Hematopoietic multipotent progenitor cell treated with erythropoietin and hydrocortisone succinate and interleukin-3 and kit ligand, for 6 days (in vitro differentiated cells): ENCODE measurements at regions not wholly inside any gene's neighbourhood (a gene's known extent, or its start where the extent isn't known, plus 50 kb on each side); places are given as distances from the start of the nearest gene placed in this dataset.
"Not testable (repeated sequence)": the region's sequence is repeated elsewhere in the genome, so short reads cannot be mapped to it uniquely, and the experiment has no call there.

Source experiments
- DNase-seq: peaks from one replicate; pipeline ENCODE4 v3.0.0-alpha.2; 2015

DNA sequence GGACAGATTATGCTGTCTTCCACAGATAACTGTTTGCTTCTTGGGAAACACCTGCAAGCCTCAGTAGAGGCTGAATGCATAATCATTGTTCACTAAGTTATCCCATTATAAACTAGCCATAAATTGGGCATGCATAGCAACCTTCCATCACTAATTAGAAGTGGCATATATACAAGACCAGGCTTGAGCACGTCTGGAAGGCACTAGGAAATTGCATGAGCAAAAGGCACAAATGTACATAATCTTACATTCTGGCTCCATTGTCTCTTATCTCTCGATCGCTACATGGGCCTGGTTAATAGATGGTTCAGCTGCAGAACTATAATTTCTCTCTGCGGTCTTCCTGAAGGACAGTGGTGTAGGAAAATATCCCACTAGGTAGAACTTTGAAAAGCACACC lies 679.2 kb downstream of the RPL10L start:
- DNase-seq, result no peak

DNA sequence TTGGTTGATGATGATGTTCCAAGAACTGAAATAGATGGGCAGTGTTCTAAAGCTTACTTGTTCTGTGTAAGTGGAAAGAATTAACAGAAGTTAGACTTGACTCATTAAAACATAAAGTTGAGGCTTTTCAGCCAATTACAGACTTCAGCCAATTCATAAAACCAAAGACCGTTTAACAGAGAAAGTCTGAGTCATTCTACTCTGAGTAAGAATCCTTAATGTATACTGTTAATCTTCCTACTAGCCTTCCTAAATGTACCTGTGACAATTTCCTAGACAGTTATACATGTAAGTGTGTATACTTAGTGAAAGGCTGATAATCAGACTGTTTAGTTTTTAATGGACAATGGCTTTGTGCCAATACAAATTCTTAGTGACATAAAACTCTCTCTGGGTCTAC lies 681.0 kb downstream of the RPL10L start:
- no peak for DNase-seq

DNA sequence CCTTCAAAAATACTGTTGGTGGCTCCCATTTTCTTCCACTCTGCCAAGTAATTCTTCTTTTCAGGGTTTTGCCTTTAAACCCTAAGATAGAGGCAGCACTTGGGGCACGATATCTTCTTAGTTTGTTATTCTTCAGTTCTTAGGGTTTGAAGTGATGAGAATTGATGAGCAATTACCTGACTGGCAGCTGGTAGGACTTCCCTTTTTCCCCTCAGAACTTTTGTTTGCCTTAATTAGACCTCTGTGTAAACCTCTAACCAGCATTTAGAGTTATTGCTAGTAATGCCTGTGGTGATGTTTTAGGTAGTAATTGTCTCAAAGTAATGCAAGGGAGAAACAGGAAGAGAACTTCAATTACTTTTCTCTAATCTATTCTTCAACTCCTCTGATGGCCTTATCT lies 683.5 kb downstream of the RPL10L start:
- no peak for DNase-seq

DNA sequence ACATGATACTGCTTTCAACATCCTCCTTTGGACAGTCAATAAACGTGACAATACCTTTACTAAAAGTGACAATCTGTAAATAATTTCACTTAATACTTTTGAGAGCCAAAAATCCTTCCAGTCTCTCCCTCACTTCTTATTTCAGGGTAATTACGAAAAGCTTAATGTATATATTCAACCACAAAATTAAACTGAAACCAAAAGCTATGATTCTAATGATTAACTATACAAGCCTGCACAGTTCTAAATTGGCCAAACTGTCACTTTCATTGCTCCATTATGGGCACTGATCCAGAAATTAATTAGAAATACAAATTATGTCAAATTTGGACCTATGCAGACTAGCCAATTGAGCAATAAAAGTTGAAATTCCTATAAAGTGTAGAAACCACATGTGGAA lies 696.5 kb upstream of the MIS18BP1 start:
- no peak for DNase-seq

DNA sequence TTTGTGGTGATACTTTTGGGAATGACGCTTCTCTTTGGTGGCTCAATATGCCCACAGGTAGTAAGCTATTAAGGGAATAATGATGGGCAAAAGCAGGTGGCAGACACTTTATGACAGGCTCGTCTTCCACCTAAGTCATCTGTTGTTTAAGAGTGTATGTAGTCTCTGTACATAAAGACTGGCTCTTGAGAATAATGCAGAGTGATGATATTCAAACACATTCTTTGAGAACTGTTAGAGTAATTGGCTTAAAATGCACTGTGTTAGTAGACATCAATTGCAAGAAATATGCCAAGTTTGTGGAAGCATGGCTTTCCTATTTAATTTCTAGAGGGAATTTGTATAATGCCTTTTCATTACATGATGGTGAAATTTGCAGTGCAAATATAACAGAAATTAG lies 694.8 kb upstream of the MIS18BP1 start:
- no peak for DNase-seq

DNA sequence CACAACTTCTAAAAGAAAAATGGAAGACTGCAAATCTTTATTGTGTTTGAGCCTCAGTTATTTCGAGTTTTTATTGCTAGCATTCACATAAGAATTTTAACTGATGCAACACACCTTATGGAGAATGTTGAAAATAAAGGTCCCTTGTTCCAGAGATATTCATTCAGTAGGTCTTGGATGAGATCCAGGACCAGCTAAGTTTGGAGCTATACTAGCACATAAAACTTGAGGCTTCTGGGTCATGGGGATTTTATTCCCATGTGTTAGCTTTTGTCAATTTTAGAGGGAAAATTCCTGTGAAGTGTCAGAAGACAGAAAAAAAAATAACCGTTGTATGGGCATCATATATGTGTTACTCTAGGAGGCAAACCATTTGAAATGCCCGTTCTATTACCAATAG lies 693.2 kb upstream of the MIS18BP1 start:
- no peak for DNase-seq

DNA sequence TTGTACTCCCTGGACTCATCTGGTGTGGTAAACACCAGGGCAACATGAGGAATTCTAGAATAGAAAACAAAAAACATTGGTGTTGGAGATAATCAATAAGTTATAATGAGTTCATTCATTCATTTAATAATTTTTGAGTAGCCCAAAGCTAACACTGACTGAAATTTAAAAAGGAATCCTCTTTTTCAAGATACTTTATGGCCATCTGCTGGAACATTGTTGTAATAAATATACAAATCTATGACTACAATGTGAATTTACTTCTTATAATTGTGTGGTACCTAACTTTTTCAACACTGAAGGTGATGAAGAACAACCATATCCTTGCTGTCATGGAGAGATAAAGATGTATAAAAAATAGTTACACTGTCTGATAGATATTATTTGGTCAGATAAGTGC lies 687.3 kb upstream of the MIS18BP1 start:
- no peak for DNase-seq

DNA sequence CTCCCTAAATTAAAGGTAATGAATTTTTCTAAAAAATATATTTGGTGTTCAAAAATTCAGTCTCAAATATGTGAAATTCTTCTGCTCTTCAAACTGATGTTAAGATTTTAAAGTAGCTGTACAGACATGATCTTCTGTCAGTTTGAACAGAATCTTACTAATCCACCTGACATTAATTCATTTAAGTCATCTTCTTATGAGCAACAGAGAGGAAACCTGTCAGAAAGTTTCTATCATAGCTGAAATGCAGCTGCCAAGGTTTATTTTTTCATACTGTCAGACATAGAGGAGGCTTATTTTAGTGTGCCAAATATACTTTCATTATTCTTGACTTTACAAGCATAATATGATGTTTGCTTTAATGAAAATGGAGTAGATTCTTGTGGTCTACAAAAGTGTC lies 686.6 kb upstream of the MIS18BP1 start:
- DNase-seq, result no peak

DNA sequence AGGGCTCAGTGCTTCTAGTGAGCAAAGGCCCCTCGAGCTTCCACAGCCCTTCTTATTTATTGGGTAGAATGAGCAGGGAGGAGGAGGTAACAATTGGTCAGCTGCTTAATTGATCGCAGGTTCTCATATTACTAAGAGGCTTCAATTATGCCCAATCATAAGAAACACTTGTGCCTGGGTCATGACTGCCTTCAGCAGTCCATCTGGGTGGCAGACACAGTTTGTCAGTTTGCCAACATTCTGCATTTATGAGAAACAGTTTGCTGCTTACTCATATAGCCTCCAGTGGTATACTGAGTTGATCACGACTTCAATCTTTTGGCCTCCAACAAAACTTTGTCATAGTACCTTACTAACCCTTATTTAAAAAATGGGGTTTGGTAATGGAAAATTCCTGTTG lies 667.0 kb upstream of the MIS18BP1 start:
- not testable (repeated sequence) for DNase-seq

DNA sequence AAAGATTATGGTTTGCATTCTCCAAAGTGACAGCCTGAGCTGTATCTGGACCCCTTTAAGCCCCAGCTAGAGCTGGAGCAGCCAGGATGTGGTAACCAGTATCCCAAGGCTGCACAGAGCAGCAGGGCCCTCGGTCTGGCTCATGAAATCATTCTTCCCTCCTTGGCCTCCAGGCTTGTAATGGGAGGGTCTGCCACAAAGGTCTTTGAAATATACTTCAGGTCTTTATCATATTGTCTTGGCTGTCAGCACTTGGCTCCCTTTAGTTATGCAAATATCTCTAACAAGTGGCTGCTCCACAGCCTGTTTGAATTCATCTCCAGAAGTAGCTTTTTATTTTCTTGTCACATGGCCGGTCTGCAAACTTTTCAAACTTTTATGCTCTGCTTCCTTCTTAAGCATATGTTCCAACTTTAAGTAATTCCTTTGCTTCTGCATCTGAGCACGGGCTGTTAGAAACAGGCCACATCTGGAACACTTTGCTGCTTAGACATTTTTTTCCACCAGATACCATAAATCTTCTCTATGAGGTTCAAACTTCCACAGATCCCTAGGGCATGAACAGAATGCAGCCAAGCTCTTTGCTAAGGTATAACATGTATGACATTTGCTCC lies 663.4 kb upstream of the MIS18BP1 start:
- no peak for DNase-seq

DNA sequence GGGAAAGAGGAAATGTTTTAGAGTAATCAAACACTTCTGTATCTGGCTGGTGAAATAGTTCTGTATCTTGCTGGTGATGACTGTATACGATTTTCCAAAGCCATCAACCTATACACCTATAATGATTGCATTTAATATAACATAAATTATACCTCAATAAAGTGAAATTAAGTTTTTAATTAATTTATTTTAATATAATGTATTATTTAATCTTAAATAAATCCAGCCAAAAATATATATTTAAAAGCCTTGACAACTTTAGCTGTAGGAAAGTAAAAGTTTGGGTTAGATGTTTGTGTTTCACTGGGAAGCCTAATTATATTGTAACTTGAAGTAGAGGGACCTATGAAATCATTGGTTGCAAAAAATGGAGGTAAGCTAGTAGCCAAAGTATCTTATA lies 654.8 kb upstream of the MIS18BP1 start:
- no peak for DNase-seq

DNA sequence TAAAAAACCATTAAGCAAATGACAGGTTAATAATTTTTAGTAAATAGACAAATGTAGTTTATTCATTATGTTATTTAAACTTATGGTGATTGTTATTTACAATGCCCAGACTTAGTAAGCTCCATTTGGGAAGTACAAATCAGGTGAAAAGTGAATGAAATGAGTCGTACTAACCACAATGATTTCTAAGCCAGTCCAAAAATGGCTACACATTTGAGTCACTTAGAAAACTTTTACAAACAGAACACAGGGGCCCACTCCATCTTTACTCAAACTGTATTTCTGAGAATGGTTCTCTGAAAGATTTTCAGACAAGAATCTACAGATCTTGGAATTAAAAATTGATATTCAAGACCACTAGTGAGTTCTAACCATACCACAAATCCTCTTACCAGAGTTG lies 653.3 kb upstream of the MIS18BP1 start:
- DNase-seq, result no peak

DNA sequence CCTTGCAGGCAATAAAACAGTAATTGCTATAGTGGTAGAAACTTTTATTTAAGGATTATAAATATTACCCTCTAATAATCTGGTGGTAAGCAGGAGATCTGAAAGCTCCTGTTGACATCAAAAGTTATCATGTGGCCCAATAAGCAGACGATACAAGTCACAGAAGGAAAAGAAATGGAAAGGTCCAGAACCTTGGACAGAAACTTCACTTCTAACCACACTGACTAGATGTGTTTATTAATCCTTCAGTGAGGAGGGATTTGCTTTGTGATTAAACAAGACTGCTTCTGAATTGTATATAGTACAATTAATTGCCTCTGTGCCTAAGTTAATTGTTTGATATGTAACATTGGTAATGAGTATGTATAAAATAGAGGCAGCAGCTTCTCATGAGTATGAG lies 652.7 kb upstream of the MIS18BP1 start:
- no peak for DNase-seq

DNA sequence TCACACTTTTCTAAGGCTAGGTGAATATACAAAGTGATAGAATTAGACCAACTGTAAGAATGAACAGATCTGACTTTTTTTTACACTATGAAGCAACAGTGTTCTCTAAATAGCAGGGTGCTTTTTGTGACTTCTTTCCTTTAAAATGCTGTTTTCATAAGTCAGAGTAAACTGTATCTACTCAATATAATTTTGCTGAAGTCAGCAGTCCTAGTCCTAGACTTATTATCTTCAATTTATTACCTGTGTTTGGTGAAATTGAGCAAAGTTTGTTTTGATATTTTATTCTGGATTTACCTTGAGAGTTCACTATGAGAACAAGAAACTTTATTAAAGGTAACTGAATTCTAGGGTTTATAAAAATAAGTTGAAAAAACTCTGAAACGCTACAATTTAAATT lies 651.3 kb upstream of the MIS18BP1 start:
- DNase-seq, result no peak

DNA sequence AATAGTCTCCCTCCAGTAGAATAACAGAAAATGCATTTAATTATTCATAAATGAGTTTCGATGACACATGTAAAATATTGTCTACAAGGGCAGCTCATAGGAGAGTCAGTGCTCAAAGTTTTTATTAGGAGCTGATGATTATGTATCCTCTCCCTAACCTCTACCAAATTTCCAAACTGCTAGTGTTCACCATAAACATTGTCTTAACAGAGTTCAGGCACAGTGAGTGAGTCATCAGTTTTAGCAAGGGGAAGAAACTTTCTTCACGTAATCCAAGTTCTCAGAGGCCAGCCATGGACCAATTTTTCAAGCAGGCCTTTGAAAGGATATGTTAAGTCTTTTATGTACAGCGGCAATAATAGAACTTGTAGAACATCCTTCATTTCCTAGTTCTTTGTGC lies 649.2 kb upstream of the MIS18BP1 start:
- no peak for DNase-seq

DNA sequence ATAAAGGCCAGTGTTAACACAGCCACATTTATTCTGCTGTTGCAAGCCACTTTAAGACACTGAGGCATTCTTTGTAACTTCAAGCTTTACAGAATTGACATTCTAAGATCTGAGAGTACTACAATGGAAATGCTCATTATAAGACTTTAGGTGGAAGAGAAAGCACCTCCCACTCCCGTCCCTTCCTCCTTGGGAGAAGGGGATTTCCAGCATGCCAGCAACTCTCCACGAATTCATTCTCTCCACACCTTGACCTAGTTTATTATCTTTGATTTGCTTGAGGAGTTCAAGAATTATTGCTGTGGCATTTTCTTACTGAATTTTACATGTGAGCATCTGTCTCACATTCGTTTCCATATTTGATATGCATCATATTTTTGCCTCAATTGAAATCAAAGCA lies 644.4 kb upstream of the MIS18BP1 start:
- no peak for DNase-seq

DNA sequence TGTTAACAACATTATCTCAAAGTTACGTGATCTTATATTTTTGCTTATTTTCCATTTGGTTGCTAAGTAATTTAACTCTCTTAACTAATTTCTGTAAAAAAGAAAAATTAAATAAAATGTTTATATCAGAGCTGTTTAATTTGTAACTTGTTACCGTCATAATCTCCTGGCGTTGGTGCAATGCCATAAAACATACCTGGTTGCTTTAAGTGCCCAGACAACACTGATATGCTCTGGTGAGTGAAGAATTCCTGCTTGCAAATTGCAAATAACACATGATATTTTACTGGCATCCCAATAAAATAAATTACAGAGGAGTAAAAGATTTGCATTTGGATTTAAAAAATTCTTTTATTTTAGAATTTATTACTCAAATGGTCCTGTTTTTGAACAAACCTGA lies 640.1 kb upstream of the MIS18BP1 start:
- no peak for DNase-seq

DNA sequence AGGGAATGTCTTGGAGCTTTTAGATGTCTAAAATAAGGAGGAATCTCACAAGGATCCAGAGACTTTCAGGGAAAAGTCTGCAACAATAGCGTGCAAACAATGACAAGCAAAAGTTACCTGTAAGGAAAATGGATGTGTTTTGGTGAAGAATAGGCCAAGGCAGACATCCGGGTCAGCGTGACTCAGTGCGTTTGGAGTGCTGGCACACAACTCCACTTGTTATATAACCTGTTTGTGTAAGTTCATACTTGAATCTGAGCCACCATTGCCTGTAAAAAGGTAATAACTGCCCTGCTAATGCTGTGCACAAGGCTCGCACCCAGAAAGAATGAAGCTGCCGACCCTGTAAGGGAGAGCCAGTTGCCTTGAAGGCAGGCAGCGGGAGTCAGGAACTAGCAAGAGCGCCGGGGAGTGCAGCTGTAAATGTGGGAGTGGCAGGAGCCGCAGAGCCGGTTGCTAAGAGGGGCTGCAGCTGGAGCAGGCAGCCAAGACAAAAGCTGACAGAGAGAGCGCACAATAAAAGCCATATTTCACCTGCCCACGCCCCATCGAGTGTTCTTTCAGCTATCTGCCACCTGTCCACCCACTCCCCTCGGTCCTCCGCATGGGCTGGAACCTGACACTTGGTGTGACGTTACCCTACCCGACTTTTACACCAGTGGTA lies 638.5 kb upstream of the MIS18BP1 start:
- DNase-seq, result no peak

DNA sequence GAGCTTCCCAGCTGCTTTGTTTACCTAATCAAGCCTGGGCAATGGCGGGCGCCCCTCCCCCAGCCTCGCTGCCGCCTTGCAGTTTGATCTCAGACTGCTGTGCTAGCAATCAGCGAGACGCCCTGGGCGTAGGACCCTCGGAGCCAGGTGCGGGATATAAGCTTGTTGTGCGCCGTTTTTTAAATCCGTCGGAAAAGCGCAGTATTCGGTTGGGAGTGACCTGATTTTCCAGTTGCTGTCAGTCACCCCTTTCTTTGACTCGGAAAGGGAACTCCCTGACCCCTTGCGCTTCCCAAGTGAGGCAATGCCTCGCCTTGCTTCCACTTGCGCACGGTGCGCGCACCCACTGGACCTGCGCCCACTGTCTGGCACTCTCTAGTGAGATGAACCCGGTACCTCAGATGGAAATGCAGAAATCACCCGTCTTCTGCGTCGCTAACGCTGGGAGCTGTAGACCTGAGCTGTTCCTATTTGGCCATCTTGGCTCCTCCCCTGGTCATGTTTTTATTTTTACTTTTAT lies 635.8 kb upstream of the MIS18BP1 start:
- DNase-seq, result not testable (repeated sequence)

DNA sequence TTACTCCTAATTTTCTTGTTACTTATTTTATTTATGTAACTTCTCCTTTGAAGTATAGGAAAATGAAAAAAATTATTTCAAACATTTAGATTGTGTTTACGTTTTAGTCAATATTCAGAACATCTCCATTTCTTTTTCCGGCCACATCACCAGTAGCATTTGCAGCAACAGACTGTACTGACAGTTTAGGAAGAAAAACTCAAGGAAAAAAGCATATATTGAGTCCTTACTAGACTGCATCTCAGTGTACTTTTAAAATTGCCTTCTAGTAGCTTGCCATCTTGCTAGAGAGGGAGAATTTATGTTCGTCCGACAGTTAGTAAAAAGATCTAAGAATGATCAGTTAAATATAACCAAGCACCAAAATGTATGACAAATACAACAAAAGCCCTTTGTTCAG lies 625.0 kb upstream of the MIS18BP1 start:
- DNase-seq, result no peak

DNA sequence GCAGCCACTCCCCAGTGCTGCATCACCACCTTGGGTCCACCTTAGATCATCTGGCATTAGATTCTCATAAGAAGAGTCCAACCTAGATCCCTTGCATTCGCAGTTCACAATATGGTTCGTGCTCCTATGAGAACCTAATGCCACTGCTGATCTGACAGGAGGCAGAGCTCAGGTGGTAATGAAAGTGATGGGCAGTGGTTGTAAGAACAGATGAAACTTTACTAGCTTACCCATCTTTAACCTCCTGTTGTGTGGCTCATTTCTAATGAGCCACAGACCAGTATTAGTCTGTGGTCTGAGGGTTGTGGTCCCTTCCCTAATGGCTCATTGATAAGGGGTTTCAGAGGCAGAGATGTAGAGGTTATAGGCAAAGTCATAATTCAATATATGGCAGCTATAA lies 615.9 kb upstream of the MIS18BP1 start:
- no peak for DNase-seq

DNA sequence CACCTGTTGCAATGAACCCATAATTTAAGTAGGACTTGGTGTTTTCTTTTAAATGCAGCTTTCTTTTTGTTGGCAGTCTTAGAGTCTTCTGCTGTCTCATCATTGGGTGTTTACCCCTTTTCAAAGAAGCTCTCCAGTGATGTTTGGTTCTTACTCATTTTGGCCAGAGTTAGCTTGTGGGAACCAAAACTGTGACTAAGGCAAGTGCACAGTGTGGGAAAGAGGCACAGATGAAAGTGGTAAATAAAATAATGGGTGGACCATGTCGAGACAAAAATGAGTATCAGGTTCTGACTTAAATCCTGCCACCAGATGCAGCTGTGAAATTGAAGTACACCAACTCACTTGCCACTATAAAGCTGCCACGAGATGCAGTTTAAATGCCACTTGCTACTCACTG lies 615.4 kb upstream of the MIS18BP1 start:
- no peak for DNase-seq

DNA sequence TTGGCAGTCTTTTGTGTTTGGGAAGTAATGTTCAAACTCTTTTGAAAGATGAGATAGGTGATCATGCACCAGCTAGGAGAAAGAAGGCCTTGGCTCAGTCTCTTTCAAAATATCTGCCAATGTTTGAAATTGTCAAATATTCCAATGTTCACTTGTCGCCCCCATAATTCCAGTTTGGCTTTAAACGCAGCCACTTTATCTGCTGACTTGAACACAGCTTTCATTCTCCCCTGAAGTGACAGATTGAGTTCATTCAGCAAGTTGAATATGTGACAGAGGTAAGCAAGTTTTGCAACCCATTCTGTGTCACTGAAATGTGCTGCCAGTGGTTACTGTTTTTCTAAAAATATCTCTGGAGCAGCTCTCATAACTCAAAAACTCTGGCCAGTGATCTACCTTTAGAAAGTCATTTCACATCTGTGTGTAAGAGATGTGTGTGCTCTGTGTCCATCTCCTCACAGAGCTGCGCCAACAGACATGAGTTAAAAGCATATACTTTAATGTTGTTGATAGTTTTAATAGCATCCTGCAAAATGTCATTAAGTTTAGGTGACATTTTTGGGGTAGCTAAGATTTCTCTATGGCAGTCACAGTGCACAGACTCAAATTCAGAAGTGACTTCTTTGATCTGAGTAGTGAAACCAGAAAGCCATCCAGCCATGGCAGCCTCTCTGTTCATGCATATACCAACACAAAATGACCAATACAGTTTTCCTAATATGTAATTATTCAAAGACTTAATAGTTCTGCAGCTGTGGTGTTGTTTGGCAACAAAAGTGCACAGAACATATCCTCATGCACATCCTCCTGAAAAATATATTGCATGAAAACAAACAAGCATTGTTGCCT lies 614.3 kb upstream of the MIS18BP1 start:
- no peak for DNase-seq

DNA sequence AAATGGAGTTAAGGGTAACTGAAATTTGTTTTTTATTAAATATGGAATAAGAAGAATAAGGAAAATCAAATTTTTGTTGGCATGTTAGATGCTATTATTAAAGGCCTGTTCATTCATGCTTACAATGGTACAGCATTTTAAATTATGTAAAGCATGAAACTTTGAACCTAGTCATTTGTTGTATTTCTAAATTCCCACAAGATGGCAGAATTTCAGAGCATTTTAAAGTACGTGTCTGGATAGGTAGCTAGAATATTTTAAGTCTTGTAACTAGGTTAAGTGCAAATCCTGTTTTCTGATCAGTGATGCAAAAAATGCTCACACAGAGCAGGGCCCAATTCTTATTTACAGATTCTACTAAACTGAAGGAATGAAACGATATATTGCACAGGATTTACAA lies 585.6 kb upstream of the MIS18BP1 start:
- peak; percentile 8 for DNase-seq
